Karpas-422 (cell line): ENCODE measurements at regions not wholly inside any gene's neighbourhood (a gene's known extent, or its start where the extent isn't known, plus 50 kb on each side); places are given as distances from the start of the nearest gene placed in this dataset.
A peak's percentile ranks its signal among the peaks of the same experiment; 100 is the strongest.

Source experiments
- DNase-seq: peaks from one replicate; pipeline ENCODE4 v3.0.0-alpha.2; 2015
- H2AFZ ChIP-seq: fragments of 200-600 bp; sonication (generic); 2 replicates; pipeline ENCODE4 v1.6.1; 2014; ENCODE audit warnings: antibody characterized with exemption, low read length, mixed read lengths
- H3K27ac ChIP-seq: fragments of 200-600 bp; sonication (generic); 2 replicates; pipeline ENCODE4 v1.5.1; 2014; ENCODE audit warnings: mild to moderate bottlenecking, low read length, moderate library complexity
- H3K27me3 ChIP-seq: fragments of 200-600 bp; sonication (generic); 2 replicates; pipeline ENCODE4 v1.6.1; 2014; ENCODE audit warnings: low read length, mixed read lengths
- H3K36me3 ChIP-seq: fragments of 200-600 bp; sonication (generic); 2 replicates; pipeline ENCODE4 v1.6.1; 2014; ENCODE audit warnings: low read length, mixed read lengths; ENCODE audit not compliant: insufficient read depth
- H3K4me1 ChIP-seq: fragments of 200-600 bp; sonication (generic); 2 replicates; pipeline ENCODE4 v1.6.1; 2014; ENCODE audit warnings: mild to moderate bottlenecking, low read length, mixed read lengths
- H3K4me2 ChIP-seq: fragments of 200-600 bp; sonication (generic); 2 replicates; pipeline ENCODE4 v1.6.1; 2014; ENCODE audit warnings: low read length, low read depth, mild to moderate bottlenecking; ENCODE audit not compliant: poor library complexity, severe bottlenecking
- H3K4me3 ChIP-seq: fragments of 200-600 bp; sonication (generic); 2 replicates; pipeline ENCODE4 v1.5.1; 2014; ENCODE audit warnings: mild to moderate bottlenecking, antibody characterized with exemption, low read length, mixed read lengths
- H3K79me2 ChIP-seq: fragments of 200-600 bp; sonication (generic); 2 replicates; pipeline ENCODE4 v1.6.1; 2014; ENCODE audit warnings: mild to moderate bottlenecking, low read length, mixed read lengths
- H3K9ac ChIP-seq: fragments of 200-600 bp; sonication (generic); 2 replicates; pipeline ENCODE4 v1.6.0; 2014; ENCODE audit warnings: low read length
- H3K9me2 ChIP-seq: fragments of 200-600 bp; sonication (generic), shearing (Covaris generic); replicated peaks from 2 replicates; pipeline ENCODE4 v1.6.0; 2014; ENCODE audit warnings: mild to moderate bottlenecking, low read length, moderate library complexity; ENCODE audit not compliant: insufficient read depth
- H3K9me3 ChIP-seq: fragments of 300-700, 200-600 bp; sonication (generic); 2 replicates; pipeline ENCODE4 v1.6.1; 2014; ENCODE audit warnings: low read length, mixed read lengths
- H4K20me1 ChIP-seq: fragments of 200-600 bp; sonication (generic); 2 replicates; pipeline ENCODE4 v1.6.1; 2014; ENCODE audit warnings: mild to moderate bottlenecking, antibody characterized with exemption, low read length, low read depth; ENCODE audit not compliant: insufficient read depth

- Histone ChIP-seq H3K4me3 (no peak overlapping the region), H3K27me3 (no peaks in the 10 kb centered on the region), H3K79me2 (no peaks in the 10 kb centered on the region), H3K9me3 (no peaks in the 10 kb centered on the region), H3K4me2 (no peak overlapping the region), H3K4me1 (peaks cover 4% of the 10 kb centered on the region; the same call in 1 of the 2 replicates), H3K36me3 (no peaks in the 10 kb centered on the region), H3K27ac (no peak overlapping the region), H3K9me2 (no peaks in the 10 kb centered on the region; the same call in 1 of the 2 replicates), H2AFZ (no peak overlapping the region), H4K20me1 (no peaks in the 10 kb centered on the region), H3K9ac (no peak overlapping the region)
- DNase-seq, result no peak
Observed at GRCh38 chr13:42466609-42467008, 107.3 kb upstream of the TNFSF11 start.

GRCh38 chr13:42474954-42475353 lies 99.0 kb upstream of the TNFSF11 start:
- H3K36me3 ChIP-seq, result no peaks in the 10 kb centered on the region
- H4K20me1 ChIP-seq, result no peaks in the 10 kb centered on the region
- H3K4me3 ChIP-seq, result no peak overlapping the region
- no peaks in the 10 kb centered on the region for H3K27me3 ChIP-seq
- no peak overlapping the region for H3K4me2 ChIP-seq
- no peak overlapping the region for H3K9ac ChIP-seq
- H3K9me3 ChIP-seq, result no peaks in the 10 kb centered on the region
- DNase-seq, result no peak
- no peaks in the 10 kb centered on the region for H3K9me2 ChIP-seq
- no peak overlapping the region for H3K27ac ChIP-seq
- peaks cover 15% of the 10 kb centered on the region for H3K4me1 ChIP-seq
- no peaks in the 10 kb centered on the region for H3K79me2 ChIP-seq
- no peak overlapping the region for H2AFZ ChIP-seq

DNA sequence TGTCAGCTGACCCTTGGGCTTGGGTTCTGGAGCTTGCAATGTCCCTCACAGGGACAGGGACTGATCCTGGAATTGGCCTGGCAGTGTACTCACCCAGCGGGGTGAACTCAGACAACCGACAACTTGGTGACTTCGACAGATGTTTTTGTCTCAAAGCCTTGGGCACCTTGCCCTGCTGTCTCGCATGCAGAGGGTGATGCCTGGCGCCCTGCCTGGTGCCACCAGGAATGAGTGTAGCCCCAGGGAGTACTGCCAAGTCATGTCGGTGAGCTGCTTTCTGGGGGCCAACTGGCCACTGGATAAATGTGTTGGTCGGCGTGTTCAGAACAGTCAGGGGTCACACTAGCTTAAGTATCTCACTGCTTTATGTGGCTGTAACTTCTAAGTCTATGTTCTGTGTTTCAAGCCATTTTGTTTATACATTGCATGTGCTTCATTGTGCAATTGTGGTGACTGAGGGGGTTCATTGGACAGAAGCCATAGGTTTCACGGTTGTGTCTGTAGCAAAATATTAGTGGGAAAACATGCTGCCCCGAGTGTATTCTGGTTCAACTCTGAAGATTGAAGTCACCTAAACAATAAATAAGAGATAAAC lies 96.3 kb upstream of the TNFSF11 start:
- Histone ChIP-seq H2AFZ (no peak overlapping the region), H3K4me3 (no peak overlapping the region), H4K20me1 (no peaks in the 10 kb centered on the region), H3K9me2 (no peaks in the 10 kb centered on the region), H3K27ac (no peak overlapping the region), H3K9ac (no peak overlapping the region), H3K36me3 (no peaks in the 10 kb centered on the region), H3K27me3 (no peaks in the 10 kb centered on the region), H3K4me2 (no peak overlapping the region), H3K79me2 (no peaks in the 10 kb centered on the region), H3K4me1 (peaks cover 23% of the 10 kb centered on the region), H3K9me3 (no peaks in the 10 kb centered on the region)
- DNase-seq, result no peak

GRCh38 chr13:42478531-42479156 lies 95.3 kb upstream of the TNFSF11 start:
- Histone ChIP-seq H2AFZ (no peak overlapping the region), H3K9ac (no peak overlapping the region), H3K27ac (no peak overlapping the region), H3K4me2 (no peak overlapping the region), H3K4me3 (no peak overlapping the region), H3K9me2 (no peaks in the 10 kb centered on the region), H4K20me1 (no peaks in the 10 kb centered on the region), H3K27me3 (no peaks in the 10 kb centered on the region), H3K9me3 (no peaks in the 10 kb centered on the region), H3K36me3 (no peaks in the 10 kb centered on the region), H3K4me1 (peaks cover 23% of the 10 kb centered on the region), H3K79me2 (no peaks in the 10 kb centered on the region)
- DNase-seq, result peak; percentile 78

- Histone ChIP-seq H3K9me2 (no peaks in the 10 kb centered on the region), H3K27ac (no peak overlapping the region), H2AFZ (no peak overlapping the region), H3K36me3 (no peaks in the 10 kb centered on the region), H3K4me1 (peaks cover 16% of the 10 kb centered on the region), H3K79me2 (no peaks in the 10 kb centered on the region), H3K4me3 (no peak overlapping the region), H3K27me3 (no peaks in the 10 kb centered on the region), H3K4me2 (no peak overlapping the region), H3K9me3 (no peaks in the 10 kb centered on the region), H4K20me1 (no peaks in the 10 kb centered on the region), H3K9ac (no peak overlapping the region)
- DNase-seq, result no peak
Observed at GRCh38 chr13:42484386-42484785, 89.6 kb upstream of the TNFSF11 start.

DNA sequence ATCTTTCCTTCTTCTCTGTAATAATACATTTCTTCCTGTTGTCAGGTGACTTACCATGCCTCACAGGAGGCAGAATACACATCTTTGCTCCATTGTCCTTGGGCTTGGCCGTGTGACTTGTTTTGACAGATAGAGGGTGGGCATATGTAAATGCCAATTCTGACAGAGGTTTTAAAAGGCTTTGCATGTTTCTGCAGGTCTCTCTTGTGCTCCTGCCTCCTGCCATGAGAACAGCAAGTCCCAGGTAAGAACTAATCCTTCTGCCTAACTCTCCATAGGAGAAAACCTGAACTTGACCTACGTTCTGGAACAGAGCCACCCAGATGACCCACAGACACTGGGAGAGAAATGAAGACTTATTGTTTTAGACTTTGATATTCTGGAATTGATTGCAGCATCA lies 88.7 kb upstream of the TNFSF11 start:
- H2AFZ ChIP-seq, result no peak overlapping the region
- no peaks in the 10 kb centered on the region for H3K9me3 ChIP-seq
- H3K9ac ChIP-seq, result no peak overlapping the region
- no peak for DNase-seq
- H3K79me2 ChIP-seq, result no peaks in the 10 kb centered on the region
- H4K20me1 ChIP-seq, result no peaks in the 10 kb centered on the region
- H3K36me3 ChIP-seq, result no peaks in the 10 kb centered on the region
- H3K4me1 ChIP-seq, result peaks cover 21% of the 10 kb centered on the region
- H3K4me2 ChIP-seq, result no peak overlapping the region
- no peak overlapping the region for H3K4me3 ChIP-seq
- H3K27me3 ChIP-seq, result no peaks in the 10 kb centered on the region
- H3K27ac ChIP-seq, result no peak overlapping the region
- H3K9me2 ChIP-seq, result no peaks in the 10 kb centered on the region

DNA sequence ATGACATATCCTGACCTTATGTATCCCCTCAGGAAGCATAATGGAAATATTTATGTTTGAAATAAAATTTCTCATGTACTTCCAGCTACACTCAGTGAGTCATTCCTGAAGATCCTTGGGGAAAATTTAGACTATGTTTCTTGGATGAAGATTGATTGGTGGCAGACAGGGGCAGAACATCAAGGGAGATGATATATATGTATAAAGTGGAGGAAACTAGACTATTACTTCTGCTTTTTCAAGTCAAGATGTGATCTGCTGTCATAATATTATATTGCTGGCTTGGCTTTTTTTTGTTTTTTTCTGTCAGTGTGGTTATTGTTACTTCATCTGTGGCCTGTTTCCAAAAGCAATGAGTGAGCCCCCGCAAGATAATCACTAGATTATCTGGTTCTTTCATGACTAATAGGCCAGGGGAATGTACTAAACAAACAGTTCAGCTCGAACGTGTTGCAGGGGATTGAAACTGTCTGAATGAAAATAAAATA lies 87.2 kb upstream of the TNFSF11 start:
- Histone ChIP-seq H4K20me1 (no peaks in the 10 kb centered on the region), H3K79me2 (no peaks in the 10 kb centered on the region), H3K9ac (no peak overlapping the region), H3K4me3 (no peak overlapping the region), H3K4me1 (peaks cover 22% of the 10 kb centered on the region), H3K9me2 (no peaks in the 10 kb centered on the region), H3K27me3 (no peaks in the 10 kb centered on the region), H3K36me3 (no peaks in the 10 kb centered on the region), H3K9me3 (no peaks in the 10 kb centered on the region), H3K27ac (no peak overlapping the region), H2AFZ (no peak overlapping the region), H3K4me2 (no peak overlapping the region)
- DNase-seq, result no peak

DNA sequence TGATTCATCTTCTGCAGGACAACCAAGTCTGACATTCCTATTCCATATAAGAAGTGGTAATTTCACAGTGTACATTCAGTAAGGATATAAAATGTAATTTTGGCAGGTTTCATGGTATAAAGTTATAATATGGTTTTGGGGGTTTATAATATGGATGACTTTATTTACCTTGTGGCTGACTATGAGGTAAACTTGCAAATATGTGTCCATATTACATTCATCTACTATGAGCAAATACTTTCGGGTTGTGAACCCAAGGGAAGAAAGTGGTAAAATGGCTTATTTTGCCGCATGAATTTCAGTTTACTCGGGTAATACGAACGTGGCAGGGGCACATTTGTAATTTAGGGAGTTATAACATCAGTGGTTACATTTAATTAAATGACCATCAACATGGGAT lies 86.7 kb upstream of the TNFSF11 start:
- no peak overlapping the region for H3K9ac ChIP-seq
- no peaks in the 10 kb centered on the region for H3K9me2 ChIP-seq
- H3K4me2 ChIP-seq, result no peak overlapping the region
- H3K79me2 ChIP-seq, result no peaks in the 10 kb centered on the region
- no peak overlapping the region for H3K27ac ChIP-seq
- no peaks in the 10 kb centered on the region for H3K27me3 ChIP-seq
- peaks cover 22% of the 10 kb centered on the region for H3K4me1 ChIP-seq
- no peaks in the 10 kb centered on the region for H3K36me3 ChIP-seq
- no peak overlapping the region for H3K4me3 ChIP-seq
- H2AFZ ChIP-seq, result no peak overlapping the region
- no peaks in the 10 kb centered on the region for H4K20me1 ChIP-seq
- H3K9me3 ChIP-seq, result no peaks in the 10 kb centered on the region
- no peak for DNase-seq
